Stomach smooth muscle (tissue), 2 donors: ENCODE measurements at regions not wholly inside any gene's neighbourhood (a gene's known extent, or its start where the extent isn't known, plus 50 kb on each side); places are given as distances from the start of the nearest gene placed in this dataset.

Source experiments
- H3K27ac ChIP-seq: one replicate; pipeline ENCODE4 v1.7.0; 2013; ENCODE audit warnings: mild to moderate bottlenecking, low read length, inconsistent platforms
- H3K27me3 ChIP-seq, 2 donors: one replicate each; pipeline ENCODE4 v1.7.0; 2013; ENCODE audit warnings: low read length in 2 of 2; ENCODE audit not compliant: insufficient read depth in 2 of 2, control insufficient read depth in 1 of 2
- H3K36me3 ChIP-seq, 2 donors: one replicate each; pipeline ENCODE4 v1.7.0; 2013; ENCODE audit warnings: low read length in 2 of 2; ENCODE audit not compliant: control insufficient read depth in 2 of 2, insufficient read depth in 2 of 2
- H3K4me1 ChIP-seq: one replicate; pipeline ENCODE4 v1.7.0; 2013; ENCODE audit warnings: low read length; ENCODE audit not compliant: control insufficient read depth, insufficient read depth
- H3K4me3 ChIP-seq, 2 donors: one replicate each; pipeline ENCODE4 v1.7.0; 2013; ENCODE audit warnings: low read length in 2 of 2
- H3K9ac ChIP-seq, 2 donors: one replicate each; pipeline ENCODE4 v1.7.0; 2013; ENCODE audit warnings: low read length in 2 of 2, mild to moderate bottlenecking in 1 of 2
- H3K9me3 ChIP-seq, 2 donors: one replicate each; pipeline ENCODE4 v1.7.0; 2013; ENCODE audit warnings: low read length in 2 of 2; ENCODE audit not compliant: control insufficient read depth in 2 of 2
- donor health status: healthy.
- donor health status: Pancreatic carcinoma.

- no peak overlapping the region for H3K27ac ChIP-seq
- no peak overlapping the region for H3K9ac ChIP-seq
These were observed 149.5 kb upstream of the MYCN start for GRCh38 chr2:15790838-15791237.

GRCh38 chr2:15791294-15791693 is 149.1 kb upstream of the MYCN start:
- Histone ChIP-seq H3K27ac (no peak overlapping the region), H3K36me3 (no peaks in the 10 kb centered on the region), H3K4me3 (no peak overlapping the region), H3K27me3 (peaks cover 2 to 4% of the 10 kb centered on the region in 2 donors), H3K9me3 (no peaks in the 10 kb centered on the region), H3K9ac (no peak overlapping the region), H3K4me1 (peaks cover 6% of the 10 kb centered on the region)

More at GRCh38 chr2:15790838-15791237, 149.5 kb upstream of the MYCN start:
- Histone ChIP-seq H3K4me1 (peaks cover 6% of the 10 kb centered on the region), H3K9me3 (no peaks in the 10 kb centered on the region), H3K4me3 (no peak overlapping the region), H3K36me3 (no peaks in the 10 kb centered on the region), H3K27me3 (peaks cover 0 to 4% of the 10 kb centered on the region in 2 donors)

- Histone ChIP-seq H3K9ac (no peak overlapping the region), H3K9me3 (no peaks in the 10 kb centered on the region), H3K27ac (no peak overlapping the region), H3K36me3 (no peaks in the 10 kb centered on the region), H3K27me3 (peaks cover 2 to 4% of the 10 kb centered on the region in 2 donors), H3K4me1 (peaks cover 6% of the 10 kb centered on the region), H3K4me3 (no peak overlapping the region)
These were observed 148.0 kb upstream of the MYCN start for GRCh38 chr2:15792331-15792730.

- H3K9me3 ChIP-seq: no peaks in the 10 kb centered on the region
- H3K4me3 ChIP-seq: no peak overlapping the region
- H3K36me3 ChIP-seq: no peaks in the 10 kb centered on the region
- H3K4me1 ChIP-seq: peaks cover 6% of the 10 kb centered on the region
- no peak overlapping the region for H3K27ac ChIP-seq
- H3K9ac ChIP-seq: no peak overlapping the region
- peaks cover 2 to 4% of the 10 kb centered on the region in 2 donors for H3K27me3 ChIP-seq
These were observed 147.1 kb upstream of the MYCN start for GRCh38 chr2:15793078-15793913.

- peaks cover 2 to 4% of the 10 kb centered on the region in 2 donors for H3K27me3 ChIP-seq
- H3K36me3 ChIP-seq: no peaks in the 10 kb centered on the region
- no peak overlapping the region for H3K9ac ChIP-seq
- H3K9me3 ChIP-seq: no peaks in the 10 kb centered on the region
- H3K4me1 ChIP-seq: peaks cover 6% of the 10 kb centered on the region
- H3K27ac ChIP-seq: no peak overlapping the region
- no peak overlapping the region for H3K4me3 ChIP-seq
These were observed 146.4 kb upstream of the MYCN start for GRCh38 chr2:15793978-15794377.

GRCh38 chr2:15794608-15795134 is 145.7 kb upstream of the MYCN start:
- peaks cover 6% of the 10 kb centered on the region for H3K4me1 ChIP-seq
- H3K36me3 ChIP-seq: no peaks in the 10 kb centered on the region
- H3K9me3 ChIP-seq: no peaks in the 10 kb centered on the region
- H3K9ac ChIP-seq: no peak overlapping the region
- H3K4me3 ChIP-seq: no peak overlapping the region
- peaks cover 2 to 4% of the 10 kb centered on the region in 2 donors for H3K27me3 ChIP-seq
- H3K27ac ChIP-seq: no peak overlapping the region

- Histone ChIP-seq H3K9ac (no peak overlapping the region), H3K27ac (no peak overlapping the region), H3K36me3 (no peaks in the 10 kb centered on the region), H3K4me3 (peak overlapping the region in 1 of 2 donors; percentile 3), H3K27me3 (peaks cover 2 to 4% of the 10 kb centered on the region in 2 donors), H3K9me3 (no peaks in the 10 kb centered on the region), H3K4me1 (peaks cover 6% of the 10 kb centered on the region)
These were observed 144.9 kb upstream of the MYCN start for GRCh38 chr2:15795426-15795825.

GRCh38 chr2:15796167-15796942 is 144.0 kb upstream of the MYCN start:
- Histone ChIP-seq H3K9ac (no peak overlapping the region), H3K4me3 (no peak overlapping the region), H3K36me3 (no peaks in the 10 kb centered on the region), H3K9me3 (no peaks in the 10 kb centered on the region), H3K4me1 (peaks cover 6% of the 10 kb centered on the region), H3K27ac (no peak overlapping the region), H3K27me3 (peaks cover 2 to 4% of the 10 kb centered on the region in 2 donors)

- H3K9ac ChIP-seq: no peak overlapping the region
- H3K9me3 ChIP-seq: no peaks in the 10 kb centered on the region
- peaks cover 6% of the 10 kb centered on the region for H3K4me1 ChIP-seq
- H3K4me3 ChIP-seq: no peak overlapping the region
- H3K27me3 ChIP-seq: peaks cover 2 to 4% of the 10 kb centered on the region in 2 donors
- H3K36me3 ChIP-seq: no peaks in the 10 kb centered on the region
- H3K27ac ChIP-seq: no peak overlapping the region
These were observed 143.0 kb upstream of the MYCN start for GRCh38 chr2:15797231-15797938.

GRCh38 chr2:15797939-15798281 is 142.4 kb upstream of the MYCN start:
- H3K27me3 ChIP-seq: peaks cover 2 to 4% of the 10 kb centered on the region in 2 donors
- no peak overlapping the region for H3K4me3 ChIP-seq
- H3K4me1 ChIP-seq: peaks cover 6% of the 10 kb centered on the region
- no peaks in the 10 kb centered on the region for H3K9me3 ChIP-seq
- no peak overlapping the region for H3K9ac ChIP-seq
- H3K27ac ChIP-seq: no peak overlapping the region
- no peaks in the 10 kb centered on the region for H3K36me3 ChIP-seq
